GM12892 (cell line): ENCODE measurements at regions not wholly inside any gene's neighbourhood (a gene's known extent, or its start where the extent isn't known, plus 50 kb on each side); places are given as distances from the start of the nearest gene placed in this dataset.

Experiments
- POLR2A ChIP-seq: IDR thresholded peaks from 2 replicates; pipeline ENCODE4 v1.6.1; 2011; ENCODE audit warnings: low read depth, low read length, control low read depth
- TAF1 ChIP-seq: IDR thresholded peaks from 2 replicates; pipeline ENCODE4 v1.6.1; 2011; ENCODE audit warnings: low read depth, mild to moderate bottlenecking, control low read depth, low read length, borderline replicate concordance

GRCh38 chr10:55203874-55204273, 402.8 kb upstream of the PCDH15 start:
- TF ChIP-seq POLR2A (no peak), TAF1 (no peak)
